ENCODE measurements at regions not wholly inside any gene's neighbourhood (a gene's known extent, or its start where the extent isn't known, plus 50 kb on each side); places are given as distances from the start of the nearest gene placed in this dataset.

DNA sequence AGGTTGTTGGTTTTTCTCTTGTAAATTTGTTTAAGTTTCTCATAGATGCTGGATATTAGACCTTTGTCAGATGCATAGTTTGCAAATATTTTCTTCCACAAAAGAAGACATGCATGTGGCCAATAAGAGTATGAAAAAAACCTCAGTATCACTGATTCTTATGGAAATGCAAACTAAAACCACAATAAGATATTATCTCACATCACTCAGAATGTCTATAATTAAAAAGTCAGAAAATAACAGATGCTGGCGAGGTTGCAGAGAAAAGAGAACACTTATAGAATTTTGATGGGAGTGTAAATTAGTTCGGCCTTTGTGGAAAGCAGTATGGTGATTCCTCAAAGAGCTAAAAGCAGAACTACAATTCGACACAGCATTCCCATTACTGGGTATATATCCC is 1355.6 kb downstream of the FAM133A start:
- no peak for DNase-seq

- DNase-seq: no peak
Observed at GRCh38 chrX:95040104-95040503, 1366.1 kb downstream of the FAM133A start.

GRCh38 chrX:95044331-95044730 is 1370.3 kb downstream of the FAM133A start:
- DNase-seq: no peak

DNA sequence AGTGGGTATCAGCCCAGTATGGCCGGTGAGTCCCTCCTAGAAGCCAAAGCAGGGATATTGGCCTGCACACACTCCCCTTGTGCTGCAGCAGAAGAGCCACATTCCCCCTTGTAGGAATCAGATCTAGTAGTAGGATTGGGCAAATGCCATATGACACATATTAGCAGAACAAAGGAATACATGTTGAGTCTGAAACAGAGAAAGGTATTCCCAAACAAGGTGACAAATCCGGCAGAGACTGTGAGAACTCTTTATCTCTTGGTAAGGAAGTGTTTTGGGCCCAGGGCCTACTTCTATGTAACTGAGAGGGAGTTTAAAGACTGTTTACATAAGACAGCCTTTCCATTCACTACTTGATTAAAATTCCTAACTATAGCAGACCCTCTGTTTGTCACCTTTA is 1382.0 kb downstream of the FAM133A start:
- DNase-seq: no peak

DNA sequence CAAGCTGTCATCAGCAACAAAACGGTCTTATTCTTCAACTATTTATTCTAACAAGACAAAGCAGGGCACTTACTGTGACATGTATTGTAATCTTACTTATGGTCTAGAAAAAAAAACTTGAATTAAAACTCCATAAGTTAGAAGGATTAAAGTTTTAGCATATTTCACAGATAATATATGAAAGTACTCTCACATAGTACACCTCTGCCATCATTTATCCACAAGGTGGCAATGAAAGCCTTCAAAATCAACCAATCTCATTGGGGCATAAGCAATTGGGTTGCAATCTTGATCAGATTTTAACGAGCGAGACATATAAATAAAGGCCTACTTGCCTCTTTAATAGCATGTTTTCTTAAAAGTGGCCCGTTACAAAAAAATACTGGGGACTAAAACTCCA is 1382.9 kb downstream of the FAM133A start:
- DNase-seq: no peak

DNA sequence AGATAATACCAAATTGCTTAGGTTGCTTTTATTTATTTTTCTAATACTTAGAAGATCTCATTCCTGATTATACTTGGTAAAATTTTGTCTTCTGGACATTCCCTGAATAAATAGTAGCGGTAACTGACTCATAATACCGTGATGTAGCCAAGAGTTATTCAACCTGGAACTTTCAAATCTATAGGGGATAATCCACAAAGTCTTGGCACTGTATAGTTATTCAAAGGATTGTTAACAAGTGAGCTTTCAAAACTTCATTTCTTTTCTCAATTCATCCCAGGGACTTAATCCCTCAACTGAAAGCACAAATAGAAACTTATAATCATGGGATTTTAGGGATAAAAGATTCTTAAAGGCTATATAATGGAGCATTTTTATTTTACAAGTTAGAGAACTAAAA is 1383.3 kb downstream of the FAM133A start:
- DNase-seq: no peak

DNA sequence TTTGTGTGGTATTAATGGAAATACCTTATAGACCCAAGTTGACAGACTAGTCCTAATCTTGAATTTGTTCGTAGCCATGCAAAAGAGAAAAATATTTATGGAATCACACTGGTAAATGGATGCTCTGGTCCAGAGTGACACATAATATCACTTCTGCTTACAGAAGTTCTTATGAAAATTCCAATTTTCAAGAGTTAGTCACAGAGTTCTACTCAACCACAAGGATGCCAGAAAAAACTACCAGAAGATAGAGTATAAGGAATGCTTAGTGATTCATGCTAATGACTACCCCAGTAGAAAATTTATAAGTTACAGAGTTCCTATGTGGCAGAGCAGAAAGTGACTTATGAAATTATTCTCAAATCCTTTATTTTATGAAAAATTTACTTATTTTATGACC is 1384.8 kb downstream of the FAM133A start:
- DNase-seq: no peak

GRCh38 chrX:95059909-95060308 is 1385.9 kb downstream of the FAM133A start:
- DNase-seq: no peak

- no peak for DNase-seq
Observed at GRCh38 chrX:95063554-95063953, 1389.5 kb downstream of the FAM133A start.

DNA sequence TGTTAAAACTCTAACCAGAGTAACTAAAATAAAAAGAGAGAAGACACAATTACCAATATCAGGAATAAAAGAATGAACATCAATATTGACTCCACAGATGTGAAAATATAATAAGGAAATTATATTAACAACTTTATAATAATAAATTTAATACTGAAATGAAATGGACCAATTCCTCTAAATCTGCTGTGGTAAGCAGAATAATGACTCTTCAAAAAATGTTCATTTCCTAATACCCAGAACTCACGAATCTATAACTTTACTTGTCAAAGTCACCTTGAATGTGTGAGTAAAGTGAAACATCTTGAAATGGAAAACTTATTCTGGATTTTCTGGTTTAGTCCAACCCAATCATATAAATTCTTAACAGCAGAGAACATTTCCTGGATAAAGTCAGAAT is 1391.1 kb downstream of the FAM133A start:
- no peak for DNase-seq

GRCh38 chrX:95071052-95071451 is 1397.0 kb downstream of the FAM133A start:
- peak; percentile 1 for DNase-seq

DNA sequence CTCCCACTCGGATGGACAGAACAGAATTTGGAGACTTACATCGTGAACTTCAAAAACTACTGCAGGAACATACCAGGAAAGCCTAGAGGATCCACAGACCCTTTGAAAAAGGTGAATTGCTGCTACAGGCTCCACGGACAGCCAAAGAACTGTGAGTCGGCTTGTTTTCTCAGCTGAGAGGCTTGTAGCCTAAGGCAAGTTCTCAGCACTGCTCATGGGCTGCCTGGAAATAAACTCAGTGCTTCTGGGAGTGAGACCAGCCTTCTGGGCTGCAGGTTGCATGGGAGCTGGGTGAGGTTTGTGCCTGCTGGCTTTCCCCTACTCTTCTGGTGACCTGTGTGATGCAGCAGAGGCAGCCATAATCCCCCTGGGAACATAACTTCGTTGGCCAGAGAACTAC is 1397.6 kb downstream of the FAM133A start:
- DNase-seq: no peak

- DNase-seq: peak; percentile 49
Observed at GRCh38 chrX:95076449-95076848, 1402.4 kb downstream of the FAM133A start.

DNA sequence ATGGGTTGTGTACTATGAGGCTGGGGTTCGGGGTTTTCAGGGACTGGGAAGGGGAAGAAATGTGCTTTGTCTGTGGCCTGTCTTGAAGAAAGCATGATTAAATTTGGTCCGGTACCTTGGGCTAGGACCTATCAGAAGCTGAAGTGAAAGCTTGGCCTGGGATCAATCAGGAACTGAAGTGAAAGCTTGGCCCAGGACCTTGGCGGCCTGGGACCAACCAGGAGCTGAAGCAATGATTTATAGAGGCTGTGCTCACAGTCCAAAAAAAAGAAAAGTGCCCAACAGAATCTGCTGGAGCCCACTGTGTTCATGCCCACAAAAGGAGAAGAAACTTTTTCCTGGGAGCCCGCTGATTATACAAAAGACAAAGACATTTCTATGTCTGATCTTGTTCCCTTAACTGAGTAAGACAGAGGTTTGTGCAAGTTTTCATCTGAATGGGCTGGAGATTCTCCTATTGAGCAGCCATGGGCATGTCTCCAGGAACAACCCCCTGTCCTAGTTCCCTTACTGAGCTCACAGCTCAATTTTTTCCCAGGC is 1427.9 kb downstream of the FAM133A start:
- no peak for DNase-seq

- DNase-seq: no peak
Observed at GRCh38 chrX:95117556-95117955, 1443.5 kb downstream of the FAM133A start.

DNA sequence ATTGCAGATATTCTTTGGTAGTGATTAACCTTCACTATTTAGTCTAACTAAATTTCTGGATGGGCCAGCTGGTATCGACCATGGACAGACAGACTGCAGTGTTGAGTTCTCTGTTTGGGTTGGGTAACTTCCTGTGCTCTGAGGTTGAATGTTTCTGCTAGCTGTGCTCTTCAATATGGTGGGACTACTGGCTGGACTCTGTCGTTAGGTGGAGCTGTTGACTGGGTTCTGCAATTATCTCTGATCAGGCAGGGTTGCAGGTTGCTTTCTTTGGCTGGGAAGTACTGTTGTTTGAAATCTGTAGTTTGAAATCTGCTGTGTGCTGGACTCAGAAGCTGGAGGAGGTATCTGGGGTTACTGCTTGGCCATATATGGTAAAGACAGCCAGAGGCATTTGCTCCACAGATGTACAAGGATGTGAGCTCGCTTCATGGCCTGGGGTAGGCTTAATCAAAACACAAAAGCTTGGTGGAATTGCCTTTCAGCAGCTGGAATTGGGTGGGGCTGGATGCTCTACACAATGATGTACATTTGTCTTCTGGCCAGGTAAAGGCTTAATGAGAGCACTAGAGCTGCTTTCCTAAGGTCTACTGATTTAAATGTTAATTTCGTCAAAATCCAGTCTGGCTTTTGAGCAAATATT is 1472.0 kb downstream of the FAM133A start:
- no peak for DNase-seq

- DNase-seq: no peak
Observed at GRCh38 chrX:95152810-95153209, 1478.8 kb downstream of the FAM133A start.

- DNase-seq: no peak
Observed at GRCh38 chrX:95156566-95156965, 1482.6 kb downstream of the FAM133A start.

All from hematopoietic multipotent progenitor cell treated with erythropoietin and hydrocortisone succinate and interleukin-3 and kit ligand, for 6 days (in vitro differentiated cells).